CMK (cell line): ENCODE measurements at regions not wholly inside any gene's neighbourhood (a gene's known extent, or its start where the extent isn't known, plus 50 kb on each side); places are given as distances from the start of the nearest gene placed in this dataset.
A peak's percentile ranks its signal among the peaks of the same experiment; 100 is the strongest.

Experiments used
- DNase-seq: peaks from one replicate; pipeline ENCODE4 v3.0.0-alpha.2; 2010; ENCODE audit warnings: low read depth

DNA sequence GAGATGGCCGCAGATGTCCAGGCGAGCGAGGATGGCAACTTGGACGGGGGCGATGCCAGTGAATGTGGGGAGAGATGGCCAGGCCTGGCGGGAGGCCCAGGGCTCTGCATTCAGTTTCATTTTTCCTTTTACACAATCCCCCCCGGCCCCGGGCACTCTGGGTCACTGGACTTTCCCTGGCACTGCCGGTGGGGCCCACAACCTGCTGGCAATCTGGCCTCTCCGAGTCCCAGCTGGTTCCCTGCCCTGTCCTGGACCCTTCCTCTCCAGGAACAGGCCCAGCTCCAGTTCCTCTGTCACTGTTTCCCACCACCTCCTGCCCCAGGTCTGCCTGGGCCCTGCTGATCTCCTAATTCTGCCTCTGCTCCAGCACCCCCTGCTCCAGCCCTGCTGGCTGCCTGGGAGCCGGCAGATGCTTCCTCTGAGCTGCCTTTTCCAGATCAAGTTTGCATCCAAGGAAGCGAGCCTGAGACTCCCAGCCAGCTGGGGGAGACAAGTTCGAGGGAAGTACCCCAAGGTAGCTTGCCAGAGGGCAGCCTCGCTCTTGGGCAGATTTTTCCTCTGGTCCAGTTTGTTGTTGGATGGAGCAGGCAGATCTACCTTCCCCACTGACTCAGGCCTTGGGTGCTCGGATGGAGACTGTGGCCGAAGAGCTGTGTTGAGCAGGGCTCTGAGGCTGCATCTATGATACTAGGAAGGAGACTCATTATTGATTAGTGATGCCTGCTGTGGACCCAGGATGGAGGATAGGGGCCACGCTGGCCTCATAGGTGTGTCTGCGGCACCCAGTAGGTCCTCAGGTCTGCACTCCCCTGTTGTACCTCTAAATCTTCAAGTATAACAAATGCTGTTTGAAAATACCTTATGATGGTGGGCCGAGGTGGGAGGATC lies 83.2 kb downstream of the CEBPB start:
- no peak for DNase-seq

DNA sequence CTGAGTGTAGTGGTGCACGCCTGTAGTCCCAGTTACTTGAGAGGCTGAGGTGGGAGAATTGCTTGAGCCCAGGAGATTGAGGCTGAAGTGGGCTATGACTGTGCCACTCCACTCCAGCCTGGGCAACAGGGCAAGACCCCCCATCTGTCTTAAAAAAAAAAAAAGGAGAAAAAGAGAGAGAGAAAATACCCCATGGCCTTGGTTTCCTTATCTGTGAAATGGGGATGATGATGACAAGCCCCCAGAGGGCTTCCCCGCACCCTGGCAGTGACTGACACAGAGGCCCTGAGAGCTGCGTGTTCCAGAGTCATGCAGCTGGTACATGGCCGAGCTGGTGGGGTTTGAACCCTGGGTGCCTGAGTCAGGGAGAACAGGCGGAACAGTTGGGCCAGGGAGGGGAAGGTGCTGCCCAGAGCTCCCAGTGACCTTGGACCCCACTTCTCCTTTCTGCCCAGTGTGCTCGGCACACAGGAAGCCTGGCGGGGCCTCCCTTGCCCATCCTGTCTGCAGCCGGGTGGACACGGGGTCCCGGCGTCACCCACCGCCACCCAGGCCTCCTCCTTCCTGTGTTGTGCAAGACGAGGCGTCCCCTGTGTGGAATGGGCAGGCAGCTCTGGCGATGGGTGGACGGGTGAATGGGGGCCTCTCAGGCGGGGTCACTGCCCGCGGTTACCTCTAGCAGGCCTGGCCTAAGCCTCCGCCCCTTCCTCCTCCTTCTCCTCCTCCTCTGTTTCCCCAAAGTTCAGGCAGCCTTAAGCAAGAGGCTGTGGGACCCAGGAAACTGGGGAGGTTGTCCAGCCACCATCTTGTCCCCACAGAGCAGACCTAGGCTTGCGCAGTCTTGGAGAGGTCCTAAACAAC lies 84.2 kb downstream of the CEBPB start:
- DNase-seq, result peak; percentile 79

DNA sequence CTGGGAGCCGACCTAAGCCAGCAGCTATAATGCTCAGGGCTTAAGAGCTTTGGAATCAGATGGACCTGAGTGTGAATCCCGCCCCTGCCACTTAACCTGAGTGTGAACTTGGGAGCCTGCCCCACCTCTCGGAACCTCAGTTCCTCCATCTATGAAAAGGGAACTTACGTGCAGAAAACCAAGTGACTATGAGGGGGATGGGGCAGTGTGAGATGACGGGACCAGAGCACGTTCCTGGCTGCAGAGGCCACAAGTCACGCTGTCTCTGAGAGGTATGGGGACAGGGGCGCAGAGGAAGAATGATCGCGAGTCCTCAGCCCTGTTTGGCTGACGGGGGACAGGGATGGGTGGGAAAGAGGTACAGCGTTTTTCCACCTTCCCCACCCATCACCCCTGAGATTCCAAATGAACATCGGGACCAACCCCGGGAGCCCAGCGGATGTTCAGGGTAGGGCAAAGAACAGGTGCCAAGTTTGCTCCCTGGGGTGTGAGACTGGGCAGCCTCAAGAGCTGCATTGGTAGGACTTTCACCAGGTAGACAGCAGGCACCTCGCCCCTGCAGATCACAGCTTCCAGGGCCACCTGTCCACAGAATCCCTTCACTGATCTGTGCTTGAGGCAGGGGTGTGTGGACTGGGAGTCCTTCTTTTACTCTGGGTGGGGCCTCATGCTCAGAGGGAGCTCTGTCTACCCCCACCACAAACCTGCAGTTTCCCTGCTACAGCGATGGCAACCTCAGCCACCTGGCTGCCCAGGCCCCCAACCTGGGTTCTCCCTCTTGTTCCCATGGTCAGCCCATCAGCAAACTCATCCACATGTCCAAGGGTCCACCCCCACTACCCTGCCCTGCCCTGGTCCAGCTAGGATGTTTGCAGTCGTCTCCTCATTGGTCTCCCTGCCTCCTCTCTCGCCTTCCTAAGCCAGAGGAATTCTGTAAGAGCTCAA lies 85.8 kb downstream of the CEBPB start:
- DNase-seq, result no peak

DNA sequence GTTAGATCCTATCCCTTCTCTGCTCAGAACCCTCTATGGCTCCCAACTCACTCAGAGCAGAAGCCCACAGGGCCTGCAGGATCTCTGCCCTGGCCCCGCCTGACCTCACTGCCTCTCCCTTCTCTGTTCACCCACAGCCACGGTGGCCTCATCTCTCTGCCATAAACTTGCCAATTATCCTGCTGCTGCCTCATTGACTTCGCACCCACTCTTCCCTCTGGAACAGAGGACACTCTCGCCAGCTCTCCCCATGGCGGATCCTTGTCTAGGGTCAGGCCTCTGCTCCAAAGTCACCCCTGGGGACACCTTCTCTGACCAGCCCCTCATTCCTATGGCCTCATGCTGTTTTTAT lies 86.4 kb downstream of the CEBPB start:
- no peak for DNase-seq

DNA sequence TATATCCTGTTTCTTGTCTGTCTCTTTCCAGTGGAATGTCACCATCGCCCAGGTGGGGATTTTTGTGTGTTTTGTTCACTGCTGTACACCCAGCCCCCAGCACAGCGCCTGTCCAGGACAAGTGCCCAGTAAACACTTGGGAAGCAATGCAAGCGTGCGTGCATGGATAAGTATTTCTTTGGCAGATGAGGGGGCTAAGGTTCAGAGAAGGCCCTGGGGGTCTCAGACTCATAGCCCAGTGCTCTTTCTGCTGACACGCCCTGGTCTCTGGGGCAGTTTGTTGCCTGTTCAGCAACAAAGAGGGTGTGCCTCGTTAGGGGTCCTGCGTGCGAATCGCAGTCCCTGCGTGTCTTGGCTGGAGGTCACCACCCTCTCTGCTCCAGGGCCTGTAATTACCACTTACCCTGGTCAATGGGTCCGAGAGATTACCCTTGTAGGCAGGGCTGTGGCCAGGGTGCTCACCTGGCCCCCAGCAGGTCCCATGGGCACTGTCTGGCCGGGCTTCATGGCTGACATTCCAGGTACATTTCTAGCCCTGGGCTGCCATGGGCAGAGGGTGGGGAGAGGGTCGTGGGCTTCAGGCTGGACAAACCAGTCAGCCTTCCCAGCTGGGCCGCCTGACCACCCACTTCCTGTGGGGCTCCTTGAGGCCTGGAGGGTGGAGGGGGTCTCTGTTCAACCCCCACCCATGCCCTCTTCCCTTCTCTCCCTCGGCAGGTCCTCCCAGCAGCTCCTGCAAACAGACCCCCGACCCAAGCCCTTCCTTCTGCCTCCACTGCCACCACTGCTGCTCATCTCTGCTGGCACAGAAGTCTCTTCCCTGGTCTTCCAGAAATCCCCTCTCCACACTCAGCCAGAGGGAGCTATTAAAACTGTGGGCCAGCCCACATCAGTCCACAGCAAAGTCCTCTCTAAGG lies 87.1 kb downstream of the CEBPB start:
- DNase-seq, result no peak

DNA sequence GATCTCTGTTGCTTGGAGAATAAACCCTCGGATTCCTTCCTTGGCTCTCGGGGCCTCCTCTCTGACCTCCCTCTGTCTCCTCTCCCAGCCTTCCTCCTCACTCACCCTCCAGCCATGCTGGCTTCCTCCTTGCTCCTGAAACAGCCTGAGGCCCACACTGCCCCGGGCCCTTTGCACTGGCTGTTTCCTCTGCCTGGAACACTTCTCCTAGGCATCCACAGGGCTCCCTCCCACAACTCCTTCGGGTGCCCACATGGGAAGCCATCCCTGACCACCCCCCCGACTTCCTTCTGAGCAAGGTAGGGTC lies 87.7 kb downstream of the CEBPB start:
- DNase-seq, result no peak

DNA sequence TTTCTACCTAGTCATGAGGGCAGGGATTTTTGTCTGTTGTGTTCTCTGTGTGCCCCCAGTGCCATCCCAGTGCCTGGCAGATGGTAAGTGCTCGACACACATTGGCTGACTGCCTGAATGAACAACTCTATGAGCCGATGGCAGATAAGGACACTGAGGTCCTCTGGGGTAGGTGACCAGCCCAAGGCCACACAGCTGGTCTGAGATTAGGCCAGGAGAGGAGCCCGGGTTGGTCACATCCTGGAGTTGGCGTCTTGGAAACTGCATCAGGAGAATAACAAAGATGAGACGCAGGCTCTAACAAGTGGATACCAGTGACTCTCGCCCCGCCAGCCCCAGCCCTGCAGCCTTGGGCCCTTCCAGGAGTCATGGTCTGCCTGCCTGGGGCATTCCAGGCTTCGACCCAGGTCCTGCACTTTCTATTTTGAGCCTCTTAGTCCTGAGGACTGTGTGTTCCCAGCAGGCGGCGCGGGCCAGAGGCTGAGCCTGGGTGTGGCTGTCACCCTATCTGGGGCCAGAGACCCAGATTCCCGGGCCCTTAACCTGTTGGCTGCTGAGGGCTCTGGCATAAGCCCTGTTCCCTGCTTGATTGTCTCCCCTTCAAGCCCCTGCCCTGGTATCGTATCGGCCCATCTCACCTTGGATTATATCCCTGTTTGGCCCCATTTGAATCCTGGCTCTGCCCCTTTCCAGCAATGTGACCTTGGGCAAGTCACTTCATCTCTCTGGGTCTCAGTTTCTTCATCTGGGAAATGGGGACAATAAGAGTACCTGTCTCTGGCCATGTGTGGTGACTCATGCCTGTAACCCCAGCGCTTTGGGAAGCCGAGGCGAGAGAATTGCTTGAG lies 88.3 kb downstream of the CEBPB start:
- no peak for DNase-seq

DNA sequence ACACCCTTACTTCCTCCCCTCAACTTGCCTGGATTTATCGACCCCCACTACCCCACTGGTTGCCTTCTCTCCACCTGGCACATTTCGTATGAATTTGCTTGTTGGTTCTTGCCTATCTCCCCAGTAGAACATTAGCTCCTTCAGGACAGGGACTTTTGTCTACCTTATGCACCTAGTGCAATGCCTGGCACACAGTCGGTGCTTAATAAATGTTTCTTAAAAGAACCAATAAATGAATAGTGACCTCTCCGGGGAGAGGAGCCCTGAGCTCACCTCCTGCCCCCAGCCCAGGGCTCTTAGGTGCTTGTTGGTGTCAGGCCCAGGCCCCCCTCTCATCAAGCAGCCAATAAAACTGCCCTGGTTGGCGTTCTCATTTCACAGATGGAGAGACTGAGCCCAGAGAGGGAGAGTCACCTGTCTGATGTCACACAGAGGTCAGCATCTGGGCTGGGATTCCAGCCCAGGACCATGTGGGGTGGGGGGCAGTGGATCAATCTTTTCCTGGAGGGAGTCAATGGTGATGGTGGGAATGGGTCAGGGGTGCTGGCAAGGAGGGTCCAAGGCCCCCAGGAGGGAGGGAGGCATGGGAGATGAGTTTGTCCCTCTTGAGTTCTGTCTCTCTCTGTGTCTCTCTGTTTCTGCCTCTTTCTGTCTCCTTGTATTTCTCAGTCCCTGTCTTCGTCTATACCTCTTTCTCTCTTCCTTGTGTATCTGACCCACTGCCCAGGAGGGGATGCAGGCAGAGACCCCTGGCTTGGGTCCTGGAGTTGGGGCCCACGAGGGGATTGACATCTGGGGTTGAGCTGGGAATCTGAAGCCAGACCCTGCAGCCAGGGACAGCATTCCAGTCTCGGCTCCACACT lies 89.6 kb downstream of the CEBPB start:
- no peak for DNase-seq

DNA sequence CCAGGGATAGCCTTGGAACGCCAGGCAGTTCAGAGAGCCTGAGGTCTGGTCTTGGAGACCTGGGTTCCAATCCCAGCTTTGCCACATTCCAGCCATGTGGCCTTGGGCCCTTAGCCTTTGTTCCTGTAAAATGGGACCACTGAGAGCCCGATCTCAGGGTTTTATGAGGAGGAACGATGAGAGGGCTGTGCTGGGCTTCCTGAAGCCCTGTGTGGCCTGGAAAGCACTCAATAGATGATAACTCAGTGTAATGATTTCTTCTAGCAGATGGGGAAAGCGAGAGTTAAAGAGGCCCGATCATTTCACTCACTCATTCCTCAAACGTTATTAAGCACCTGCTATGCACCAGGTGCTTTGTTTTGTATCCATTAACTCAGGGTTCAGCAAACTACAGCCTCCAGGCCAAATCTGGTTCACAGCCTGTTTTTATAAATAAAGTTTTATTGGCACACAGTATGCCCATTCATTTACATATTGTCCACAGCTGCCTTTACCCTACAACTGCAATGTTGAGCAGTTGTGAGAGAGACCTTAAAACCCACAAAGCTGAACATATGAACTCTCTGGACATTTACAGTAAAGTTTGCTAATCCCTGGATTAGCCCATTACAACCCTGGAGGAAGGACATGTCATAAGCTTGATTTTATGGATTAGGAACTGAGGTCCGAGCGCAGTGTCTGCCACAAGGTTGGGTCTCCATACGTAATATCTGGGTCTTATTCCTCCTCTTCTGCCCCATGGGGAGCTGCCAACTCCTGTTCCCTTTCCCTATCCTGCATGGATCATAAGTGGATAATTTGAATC lies 90.4 kb downstream of the CEBPB start:
- DNase-seq, result no peak

DNA sequence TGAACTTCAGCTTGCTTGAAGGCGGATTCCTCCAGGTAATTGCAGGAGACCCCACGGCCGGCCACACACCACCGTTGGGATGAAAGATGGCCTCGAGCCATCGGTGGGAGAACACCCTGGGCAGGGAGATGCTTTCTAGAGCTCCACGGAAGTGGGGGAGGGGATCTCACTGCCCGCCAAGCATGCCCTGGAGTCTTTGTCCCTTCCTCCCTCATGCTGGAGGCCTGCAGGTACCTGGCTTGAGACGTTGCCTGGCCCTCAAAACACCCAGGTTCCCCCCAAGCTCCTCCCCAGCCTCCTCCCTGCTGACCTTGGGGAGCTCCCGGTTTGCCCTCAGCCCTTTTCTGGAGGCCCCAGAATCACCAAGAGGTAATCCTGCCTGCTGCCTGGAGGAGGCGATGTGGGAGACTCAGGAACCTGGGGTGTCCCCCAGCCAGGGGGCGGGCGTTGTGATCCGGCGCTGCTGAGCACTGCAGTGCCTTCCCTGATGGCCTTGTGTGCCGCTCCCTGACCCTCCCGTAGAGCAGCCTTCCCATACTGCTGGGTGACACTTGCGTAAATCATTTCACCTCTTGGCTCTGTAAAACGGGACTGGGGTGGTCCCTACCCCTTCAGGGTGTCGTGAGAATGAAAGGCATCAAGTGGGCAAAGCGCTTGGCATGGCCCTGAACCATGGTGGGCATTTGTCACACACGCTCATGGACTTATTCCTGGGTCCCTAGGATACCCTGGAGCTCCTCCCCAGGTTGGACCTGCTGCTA lies 91.4 kb downstream of the CEBPB start:
- no peak for DNase-seq

DNA sequence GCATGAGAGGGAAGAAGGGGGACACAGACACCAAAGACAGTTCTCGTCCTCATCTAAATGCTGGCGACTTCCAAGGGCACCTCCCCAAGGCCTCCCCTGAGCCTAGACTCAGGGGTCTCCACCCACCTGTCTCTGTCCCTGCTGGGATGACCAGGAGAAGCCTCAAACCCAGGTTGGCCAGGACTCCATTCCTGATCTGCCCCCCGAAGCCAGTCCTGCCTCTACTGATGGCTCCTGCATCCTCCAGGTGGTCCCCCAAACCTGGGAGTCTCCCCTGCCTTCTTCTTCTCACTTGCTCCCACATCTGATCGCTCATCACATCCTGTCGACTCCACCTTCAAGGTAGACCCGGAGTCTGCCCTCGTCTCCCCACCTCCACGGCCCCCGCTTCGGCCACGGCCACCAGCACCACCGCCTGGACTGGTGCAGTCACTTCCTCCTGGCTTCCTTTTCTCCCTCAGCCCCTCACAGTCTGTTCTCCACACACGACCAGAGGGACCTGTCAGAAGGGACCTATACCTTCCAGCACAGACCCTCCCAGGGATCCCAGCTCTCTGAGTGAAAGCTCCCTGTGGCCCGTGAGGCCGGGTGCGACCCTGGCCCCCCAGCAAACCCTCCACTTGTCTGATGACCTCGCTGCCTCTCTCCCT lies 92.1 kb downstream of the CEBPB start:
- DNase-seq, result no peak

DNA sequence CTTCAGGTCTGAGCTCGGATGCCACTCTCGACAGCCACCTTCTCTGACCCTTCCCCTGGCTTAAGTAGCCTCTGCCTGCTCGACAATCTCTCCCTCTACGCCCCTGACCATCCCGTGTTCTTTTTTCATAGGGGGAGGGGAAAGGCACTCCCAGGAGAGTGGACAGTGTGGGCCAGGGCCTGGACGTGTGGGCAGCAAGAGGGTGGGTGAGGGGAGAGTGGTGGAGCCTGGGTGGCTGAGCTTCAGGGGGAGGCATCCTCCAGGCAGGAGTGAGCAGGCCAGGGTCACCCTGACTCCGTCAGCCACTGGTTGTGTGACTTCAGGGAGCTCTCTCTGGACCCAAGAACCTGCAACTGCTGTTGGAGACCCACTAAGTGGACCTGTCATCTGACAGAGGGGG lies 92.7 kb downstream of the CEBPB start:
- no peak for DNase-seq

DNA sequence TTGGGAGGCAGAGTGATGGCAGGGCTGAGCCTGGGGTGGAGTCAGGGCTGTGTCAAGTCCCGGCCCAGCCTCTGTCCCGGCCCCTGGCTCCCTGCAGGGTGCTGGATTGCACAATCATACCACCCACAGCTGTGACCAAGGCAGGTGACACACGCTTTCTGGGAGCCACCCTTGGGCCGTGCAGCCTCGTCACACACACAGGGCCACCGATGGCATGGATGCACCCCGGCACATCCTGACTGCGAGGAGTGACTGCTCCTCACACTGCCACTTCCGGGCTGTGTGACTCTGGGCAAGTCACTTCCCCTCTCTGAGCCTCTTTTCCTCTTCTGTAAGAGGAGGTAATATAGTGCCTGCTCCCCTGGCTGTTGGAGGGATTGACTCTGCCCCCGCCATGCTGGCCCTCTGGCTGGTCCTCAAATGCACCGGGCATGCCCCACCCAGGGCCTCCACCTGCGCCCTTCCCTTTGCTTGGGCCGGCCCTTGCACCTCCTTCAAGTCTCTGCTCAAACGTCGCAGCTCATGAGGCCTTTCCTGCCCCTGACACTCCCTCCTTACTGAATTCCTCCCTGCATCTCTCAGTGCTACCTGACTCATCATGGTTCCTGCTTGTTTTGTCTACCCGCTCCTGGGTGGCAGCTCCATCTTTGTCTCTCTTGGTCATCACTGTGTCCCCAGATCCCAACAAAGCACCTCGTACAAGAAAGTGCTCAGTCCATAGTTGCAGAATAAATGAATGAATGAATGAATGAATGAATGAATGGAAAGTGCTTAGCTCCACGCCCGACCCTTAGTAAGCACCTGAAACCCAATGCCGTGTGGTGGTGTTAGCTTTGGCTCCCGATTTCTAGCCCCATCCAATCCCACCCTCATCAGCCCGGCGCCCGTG lies 93.5 kb downstream of the CEBPB start:
- no peak for DNase-seq

DNA sequence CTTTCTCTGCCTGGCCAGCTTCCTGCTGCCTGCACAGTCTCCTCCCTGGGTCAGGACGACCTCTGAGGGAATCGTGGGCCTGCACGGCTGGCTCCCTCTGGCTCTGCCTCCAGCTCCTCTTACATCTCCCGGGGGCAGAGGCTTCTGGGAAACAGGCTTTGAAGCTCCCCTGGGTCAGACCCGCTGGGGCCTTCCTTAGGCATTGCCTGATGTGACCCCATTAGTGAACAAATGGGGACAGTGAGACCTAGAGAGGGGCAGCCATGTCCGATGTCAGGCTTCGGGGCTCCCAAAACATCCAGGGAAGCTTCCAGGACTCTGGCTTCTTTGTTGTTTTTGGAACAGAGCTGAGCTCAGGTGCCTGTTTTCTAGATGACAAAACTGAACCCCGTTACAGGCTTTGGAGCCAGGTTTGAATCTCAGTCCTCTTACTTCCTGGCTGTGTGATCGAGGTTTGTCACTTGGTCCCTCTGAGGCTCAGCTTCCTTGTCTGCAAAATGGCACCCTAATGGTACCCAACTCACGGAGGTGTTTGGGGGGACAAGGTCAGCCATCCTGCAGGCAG lies 94.3 kb downstream of the CEBPB start:
- no peak for DNase-seq

DNA sequence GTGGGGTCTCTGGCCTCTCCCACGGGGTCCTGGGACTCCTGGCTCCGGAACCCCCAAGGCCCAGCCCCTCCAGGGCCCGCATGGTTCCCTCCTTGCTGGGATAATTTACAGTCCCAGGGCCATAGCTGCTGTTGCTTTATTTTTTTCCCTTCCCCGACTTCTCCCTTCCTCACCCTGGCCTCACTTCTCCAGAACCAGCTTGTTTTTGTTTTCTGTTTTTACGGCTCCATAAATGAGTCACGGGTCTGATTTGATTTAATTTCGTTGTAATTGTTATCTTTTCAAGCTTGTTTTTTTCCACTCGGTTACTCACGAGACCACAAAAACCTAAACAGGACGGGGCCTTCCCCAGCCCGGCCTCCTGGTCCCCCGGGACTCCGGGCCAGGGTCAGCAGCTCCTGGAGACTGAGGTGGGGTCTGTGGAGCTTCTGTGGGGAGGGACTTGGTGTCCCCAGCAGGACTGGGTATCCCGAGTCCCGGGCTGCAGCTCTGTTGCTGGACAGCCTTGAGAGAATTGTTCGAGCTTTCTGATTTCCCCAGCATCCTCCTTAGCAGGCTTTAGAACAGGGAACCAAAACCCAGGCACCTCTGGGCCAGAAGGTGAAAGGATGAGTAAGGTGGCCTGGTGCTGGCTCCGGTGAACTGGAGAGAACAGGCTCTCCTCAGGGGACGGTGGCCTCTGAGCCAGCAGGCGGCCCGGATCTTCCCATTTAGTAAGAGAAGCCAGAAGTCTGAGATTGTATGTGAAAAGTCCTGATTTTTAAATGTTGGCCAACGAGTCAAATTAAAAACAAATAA lies 94.9 kb downstream of the CEBPB start:
- DNase-seq, result no peak
